ENCODE measurements at regions not wholly inside any gene's neighbourhood (a gene's known extent, or its start where the extent isn't known, plus 50 kb on each side); places are given as distances from the start of the nearest gene placed in this dataset.

- H3K36me3 ChIP-seq (ENCODE audit: low read depth): no peaks in the 10 kb centered on the region
- H3K27ac ChIP-seq: no peak overlapping the region
- no peaks in the 10 kb centered on the region for H3K9me2 ChIP-seq (ENCODE audit: insufficient read depth)
- H3K4me3 ChIP-seq: no peak overlapping the region
- intact Hi-C loops (cut with micrococcal nuclease; ENCODE audit: unreplicated experiment): no loop called here
- H3K4me1 ChIP-seq (replicated peaks; ENCODE audit: insufficient read depth): no peaks in the 10 kb centered on the region
- ChIA-PET CTCF (no interaction called here), POLR2A (ENCODE audit: unreplicated experiment) (no interaction called here)
- no peaks in the 10 kb centered on the region for H3F3A ChIP-seq (ENCODE audit: insufficient read depth, low read depth)
- TF ChIP-seq EZH2 (IDR thresholded peaks at IDR 0.05; ENCODE audit: low read depth) (no peak), CTCF (conservative IDR thresholded peaks at IDR 0.05) (no peak)
- no peak for DNase-seq
- H3K4me2 ChIP-seq: no peak overlapping the region
- no TSS peak for BruUV-seq (replicated peaks)
- no peaks in the 10 kb centered on the region for H3K9me3 ChIP-seq (ENCODE audit: insufficient read depth, low read depth)
- no peaks in the 10 kb centered on the region for H4K20me1 ChIP-seq (ENCODE audit: insufficient read depth)
- H2AFZ ChIP-seq: no peak overlapping the region
- peaks cover 9% of the 10 kb centered on the region; the same call in 1 of the 2 replicates for H3K27me3 ChIP-seq (ENCODE audit: insufficient read depth, low read depth)
- no peaks in the 10 kb centered on the region for H3K79me2 ChIP-seq (ENCODE audit: low read depth)
These were observed 380.3 kb downstream of the DHX35 start for GRCh38 chr20:39342463-39342862.

GRCh38 chr20:39338469-39339376 lies 376.6 kb downstream of the DHX35 start:
- no peaks in the 10 kb centered on the region for H3K9me3 ChIP-seq (ENCODE audit: insufficient read depth, low read depth)
- H3K27ac ChIP-seq: no peak overlapping the region
- POLR2A ChIA-PET (ENCODE audit: unreplicated experiment): no interaction called here
- no peaks in the 10 kb centered on the region for H4K20me1 ChIP-seq (ENCODE audit: insufficient read depth)
- peaks cover 9% of the 10 kb centered on the region; the same call in 1 of the 2 replicates for H3K27me3 ChIP-seq (ENCODE audit: insufficient read depth, low read depth)
- no peaks in the 10 kb centered on the region for H3F3A ChIP-seq (ENCODE audit: insufficient read depth, low read depth)
- H3K4me2 ChIP-seq: no peak overlapping the region
- H3K79me2 ChIP-seq (ENCODE audit: low read depth): no peaks in the 10 kb centered on the region
- H3K4me1 ChIP-seq (replicated peaks; ENCODE audit: insufficient read depth): no peaks in the 10 kb centered on the region
- CTCF ChIA-PET: no interaction called here
- no peaks in the 10 kb centered on the region for H3K9me2 ChIP-seq (ENCODE audit: insufficient read depth)
- no peak overlapping the region for H2AFZ ChIP-seq
- no peak overlapping the region for H3K4me3 ChIP-seq
- intact Hi-C loops (cut with micrococcal nuclease; ENCODE audit: unreplicated experiment): no loop called here
- TF ChIP-seq EZH2 (IDR thresholded peaks at IDR 0.05; ENCODE audit: low read depth) (no peak), CTCF (conservative IDR thresholded peaks at IDR 0.05) (no peak)
- no peaks in the 10 kb centered on the region for H3K36me3 ChIP-seq (ENCODE audit: low read depth)
- DNase-seq: no peak
- no TSS peak for BruUV-seq (replicated peaks)

GRCh38 chr20:39333211-39333610 lies 371.1 kb downstream of the DHX35 start:
- Histone ChIP-seq H3K9me2 (ENCODE audit: insufficient read depth) (no peaks in the 10 kb centered on the region), H4K20me1 (ENCODE audit: insufficient read depth) (no peaks in the 10 kb centered on the region), H3K36me3 (ENCODE audit: low read depth) (no peaks in the 10 kb centered on the region), H3K4me3 (no peak overlapping the region), H3K27ac (no peak overlapping the region), H2AFZ (no peak overlapping the region), H3K9me3 (ENCODE audit: insufficient read depth, low read depth) (no peaks in the 10 kb centered on the region), H3K4me1 (replicated peaks; ENCODE audit: insufficient read depth) (no peaks in the 10 kb centered on the region), H3K4me2 (no peak overlapping the region), H3F3A (ENCODE audit: insufficient read depth, low read depth) (no peaks in the 10 kb centered on the region), H3K27me3 (ENCODE audit: insufficient read depth, low read depth) (0 out of 2 replicates have a peak, but pooled peaks cover 1% of the 10 kb centered on the region), H3K79me2 (ENCODE audit: low read depth) (no peaks in the 10 kb centered on the region)
- ChIA-PET CTCF (no interaction called here), POLR2A (ENCODE audit: unreplicated experiment) (no interaction called here)
- no TSS peak for BruUV-seq (replicated peaks)
- TF ChIP-seq EZH2 (IDR thresholded peaks at IDR 0.05; ENCODE audit: low read depth): no peak
- TF ChIP-seq CTCF (conservative IDR thresholded peaks at IDR 0.05): no peak
- no peak for DNase-seq
- intact Hi-C loops (cut with micrococcal nuclease; ENCODE audit: unreplicated experiment): no loop called here
